K562 (cell line): ENCODE measurements at regions not wholly inside any gene's neighbourhood (a gene's known extent, or its start where the extent isn't known, plus 50 kb on each side); places are given as distances from the start of the nearest gene placed in this dataset.

ENCODE experiments used
- CCNT2 ChIP-seq: IDR thresholded peaks from 2 replicates; pipeline ENCODE4 v1.6.1; 2011; ENCODE audit warnings: borderline replicate concordance, low read depth, mild to moderate bottlenecking, moderate library complexity, mixed read lengths, low read length; ENCODE audit not compliant: insufficient read length; ENCODE audit errors: extremely low read depth
- MAZ ChIP-seq, 2 experiments: fragments of 450-650 bp in 1 of 2; sonication (generic) in 1 of 2; formaldehyde crosslinking; IDR thresholded peaks in 1 of 2; conservative IDR thresholded peaks in 1 of 2; 2 replicates each; pipeline versions ENCODE4 v1.4.0 to v1.5.0; 2020; ENCODE audit warnings: mild to moderate bottlenecking in 1 of 2, missing genetic modification reagents in 1 of 2
- MED1 ChIP-seq: sonication (generic); formaldehyde crosslinking; IDR thresholded peaks from 2 replicates; pipeline ENCODE4 v1.8.1; 2023; ENCODE audit warnings: missing genetic modification reagents, borderline replicate concordance
- OTX1 ChIP-seq: fragments of 450-650 bp; formaldehyde crosslinking; IDR thresholded peaks from 2 replicates; pipeline ENCODE4 v1.4.0; 2022; ENCODE audit warnings: mild to moderate bottlenecking
- RHOXF2B ChIP-seq: fragments of 250-450 bp; sonication (Bioruptor Pico); conservative IDR thresholded peaks from 2 replicates; pipeline ENCODE4 v1.5.1; 2021
- SMAD1 ChIP-seq: fragments of 150-350 bp; IDR thresholded peaks from 2 replicates; pipeline ENCODE4 v1.6.1; 2014; ENCODE audit warnings: low read length, low read depth; ENCODE audit not compliant: partially characterized antibody
- TBP ChIP-seq: optimal IDR thresholded peaks from 2 replicates; pipeline ENCODE3; 2011; ENCODE audit warnings: low read depth, low read length, improper control_type of control experiment
- THRB ChIP-seq: fragments of 450-650 bp; formaldehyde crosslinking; conservative IDR thresholded peaks from 2 replicates; pipeline ENCODE4 v1.4.0; 2022; ENCODE audit warnings: mild to moderate bottlenecking, missing genetic modification characterization
- ZBTB2 ChIP-seq: fragments of 450-650 bp; IDR thresholded peaks from 2 replicates; pipeline ENCODE4 v1.6.1; 2016; ENCODE audit warnings: antibody characterized with exemption
- ZBTB26 ChIP-seq: fragments of 450-650 bp; formaldehyde crosslinking; IDR thresholded peaks from 2 replicates; pipeline ENCODE4 v1.4.0; 2022; ENCODE audit warnings: missing genetic modification characterization
- ZNF143 ChIP-seq: sonication (generic); formaldehyde crosslinking; IDR thresholded peaks from 2 replicates; pipeline ENCODE4 v1.9.0; 2022; ENCODE audit warnings: mild to moderate bottlenecking, missing genetic modification reagents
- ZNF507 ChIP-seq: conservative IDR thresholded peaks from 2 replicates; pipeline ENCODE4 v1.6.1; 2017; ENCODE audit warnings: missing genetic modification characterization, missing compliant biosample characterization

DNA sequence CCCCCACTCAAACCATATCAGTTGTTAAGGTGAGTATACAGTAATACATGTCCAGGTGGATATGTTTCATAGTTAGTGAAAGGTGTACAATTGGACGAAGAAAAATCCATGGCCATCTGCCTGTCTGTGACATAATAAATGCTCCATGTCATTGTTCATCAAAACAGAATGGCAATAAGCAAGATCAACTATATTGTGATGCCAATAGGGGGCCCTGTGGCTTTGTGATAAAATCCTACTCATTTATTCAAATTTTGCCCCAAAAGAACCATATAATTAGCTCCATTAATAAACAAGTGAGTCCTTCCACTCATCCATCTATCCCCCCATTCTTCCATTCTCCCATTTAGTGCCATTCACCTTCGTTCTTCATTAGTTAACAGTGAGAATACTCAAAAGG is 102.0 kb downstream of the MGST1 start (continued):
- no peak for TF ChIP-seq CCNT2
- TF ChIP-seq SMAD1: no peak
- no peak for TF ChIP-seq THRB (CRISPR knock-in tag)
- TF ChIP-seq MAZ (CRISPR knock-in tag; conservative IDR thresholded peaks at IDR 0.05 in 1 of 2, IDR thresholded peaks at IDR 0.05 in 1 of 2): no peak
- TF ChIP-seq ZNF507 (tag): no peak
- TF ChIP-seq ZBTB26 (CRISPR knock-in tag): no peak
- no peak for TF ChIP-seq ZNF143 (CRISPR knock-in tag)
- no peak for TF ChIP-seq MED1 (CRISPR knock-in tag)
- TF ChIP-seq TBP: no peak
- no peak for TF ChIP-seq OTX1 (CRISPR knock-in tag)
- TF ChIP-seq ZBTB2: no peak
- no peak for TF ChIP-seq RHOXF2B (CRISPR knock-in tag)
